Upper lobe of right lung (tissue), 1 donor: ENCODE measurements at regions not wholly inside any gene's neighbourhood (a gene's known extent, or its start where the extent isn't known, plus 50 kb on each side); places are given as distances from the start of the nearest gene placed in this dataset.

Experiments
- ATAC-seq: fragments of 200-7000 bp; cut with Tn5 transposase; one replicate; pipeline ENCODE4 v1.9.1; 2020; ENCODE audit warnings: mild to moderate bottlenecking, moderate library complexity
- DNase-seq: peaks from one replicate; pipeline ENCODE4 v3.0.0-alpha.2; 2020
- H3K27ac ChIP-seq: fragments of 200-600 bp; one replicate; pipeline ENCODE4 v1.8.0; 2022
- H3K27me3 ChIP-seq: fragments of 200-600 bp; one replicate; pipeline ENCODE4 v1.8.0; 2022; ENCODE audit warnings: mild to moderate bottlenecking
- H3K36me3 ChIP-seq: fragments of 200-600 bp; one replicate; pipeline ENCODE4 v1.8.0; 2022
- H3K4me1 ChIP-seq: fragments of 200-600 bp; one replicate; pipeline ENCODE4 v1.8.0; 2022
- H3K4me3 ChIP-seq: fragments of 200-600 bp; one replicate; pipeline ENCODE4 v1.8.0; 2022; ENCODE audit warnings: mild to moderate bottlenecking
- H3K9me3 ChIP-seq: fragments of 200-600 bp; one replicate; pipeline ENCODE4 v1.8.0; 2022
- intact Hi-C: fragments of 100-400 bp; cut with DNase I; formaldehyde crosslinking; loops from one replicate; pipeline ENCODE4 v1.11.0; 2022
- TF ChIP-seq, protein P1 (sequence below): fragments of 200-600 bp; IDR thresholded peaks from one replicate; pipeline ENCODE4 v1.8.0; 2022; ENCODE audit warnings: antibody characterized with exemption
- donor health status: DM: no; HTN: yes; CAD: no; lungs with severe emphysema.

- ATAC-seq: no peak
- H3K4me3 ChIP-seq: no peak overlapping the region
- no peaks in the 10 kb centered on the region for H3K36me3 ChIP-seq
- H3K9me3 ChIP-seq: no peaks in the 10 kb centered on the region
- no peaks in the 10 kb centered on the region for H3K4me1 ChIP-seq
- intact Hi-C loops: no loop called here
- no peak for DNase-seq
- H3K27ac ChIP-seq: no peak overlapping the region
- H3K27me3 ChIP-seq: no peaks in the 10 kb centered on the region
- TF ChIP-seq, protein P1, sequence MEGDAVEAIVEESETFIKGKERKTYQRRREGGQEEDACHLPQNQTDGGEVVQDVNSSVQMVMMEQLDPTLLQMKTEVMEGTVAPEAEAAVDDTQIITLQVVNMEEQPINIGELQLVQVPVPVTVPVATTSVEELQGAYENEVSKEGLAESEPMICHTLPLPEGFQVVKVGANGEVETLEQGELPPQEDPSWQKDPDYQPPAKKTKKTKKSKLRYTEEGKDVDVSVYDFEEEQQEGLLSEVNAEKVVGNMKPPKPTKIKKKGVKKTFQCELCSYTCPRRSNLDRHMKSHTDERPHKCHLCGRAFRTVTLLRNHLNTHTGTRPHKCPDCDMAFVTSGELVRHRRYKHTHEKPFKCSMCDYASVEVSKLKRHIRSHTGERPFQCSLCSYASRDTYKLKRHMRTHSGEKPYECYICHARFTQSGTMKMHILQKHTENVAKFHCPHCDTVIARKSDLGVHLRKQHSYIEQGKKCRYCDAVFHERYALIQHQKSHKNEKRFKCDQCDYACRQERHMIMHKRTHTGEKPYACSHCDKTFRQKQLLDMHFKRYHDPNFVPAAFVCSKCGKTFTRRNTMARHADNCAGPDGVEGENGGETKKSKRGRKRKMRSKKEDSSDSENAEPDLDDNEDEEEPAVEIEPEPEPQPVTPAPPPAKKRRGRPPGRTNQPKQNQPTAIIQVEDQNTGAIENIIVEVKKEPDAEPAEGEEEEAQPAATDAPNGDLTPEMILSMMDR: no peak
Observed at GRCh38 chr4:137621056-137621455, 88.8 kb upstream of the PCDH18 start.

DNA sequence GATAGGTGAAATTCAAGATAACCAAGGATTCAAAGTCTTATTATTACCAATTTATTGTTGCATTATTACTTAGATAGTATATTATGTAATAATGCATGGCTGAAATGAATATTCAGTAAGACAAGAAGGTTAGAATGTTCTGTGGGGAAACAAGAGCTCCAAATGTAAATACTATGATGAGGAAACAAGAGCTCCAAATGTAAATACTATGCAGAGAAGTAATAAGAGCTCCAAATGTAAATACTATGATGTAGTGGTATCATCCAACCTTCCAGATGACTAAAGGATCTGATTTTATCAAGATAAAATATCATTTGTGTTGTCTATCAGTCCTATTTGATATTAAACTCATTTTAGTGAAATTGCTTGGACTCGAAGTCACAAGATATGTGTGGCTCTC, 82.2 kb upstream of the PCDH18 start:
- TF ChIP-seq, protein P1: no peak
- Histone ChIP-seq H3K27ac (no peak overlapping the region), H3K4me3 (no peak overlapping the region), H3K4me1 (no peaks in the 10 kb centered on the region), H3K36me3 (no peaks in the 10 kb centered on the region), H3K9me3 (no peaks in the 10 kb centered on the region), H3K27me3 (no peaks in the 10 kb centered on the region)
- DNase-seq (no peak), ATAC-seq (no peak)
- intact Hi-C loops: no loop called here

- Histone ChIP-seq H3K27ac (no peak overlapping the region), H3K9me3 (no peaks in the 10 kb centered on the region), H3K27me3 (no peaks in the 10 kb centered on the region), H3K36me3 (no peaks in the 10 kb centered on the region), H3K4me3 (no peak overlapping the region), H3K4me1 (no peaks in the 10 kb centered on the region)
- DNase-seq (no peak), ATAC-seq (no peak)
- TF ChIP-seq, protein P1: no peak
- intact Hi-C loops: no loop called here
Observed at GRCh38 chr4:137611998-137612700, 79.9 kb upstream of the PCDH18 start.

DNA sequence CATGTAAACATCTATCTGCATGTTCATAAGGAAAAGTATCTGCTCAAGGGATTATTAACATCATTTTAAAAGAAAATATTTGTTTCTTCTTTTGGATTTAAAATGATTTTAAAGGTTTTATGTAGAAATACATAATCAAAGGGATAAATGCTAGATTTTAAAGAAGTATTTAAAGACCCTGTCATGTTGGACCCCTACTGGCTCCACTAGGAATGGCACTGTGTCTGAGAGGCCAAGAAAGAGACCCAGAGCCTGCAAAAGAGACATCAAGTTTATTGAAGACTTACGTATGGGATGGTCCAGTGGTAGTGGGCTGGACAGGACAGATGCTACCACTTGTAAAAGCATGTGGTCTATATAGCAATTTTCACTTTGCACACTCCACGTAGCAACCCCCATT, 78.7 kb upstream of the PCDH18 start:
- H3K9me3 ChIP-seq: no peaks in the 10 kb centered on the region
- intact Hi-C loops: no loop called here
- no peaks in the 10 kb centered on the region for H3K4me1 ChIP-seq
- no peak overlapping the region for H3K27ac ChIP-seq
- H3K36me3 ChIP-seq: no peaks in the 10 kb centered on the region
- H3K4me3 ChIP-seq: no peak overlapping the region
- no peak for DNase-seq
- TF ChIP-seq, protein P1: peak; percentile 35
- ATAC-seq: no peak
- H3K27me3 ChIP-seq: no peaks in the 10 kb centered on the region

DNA sequence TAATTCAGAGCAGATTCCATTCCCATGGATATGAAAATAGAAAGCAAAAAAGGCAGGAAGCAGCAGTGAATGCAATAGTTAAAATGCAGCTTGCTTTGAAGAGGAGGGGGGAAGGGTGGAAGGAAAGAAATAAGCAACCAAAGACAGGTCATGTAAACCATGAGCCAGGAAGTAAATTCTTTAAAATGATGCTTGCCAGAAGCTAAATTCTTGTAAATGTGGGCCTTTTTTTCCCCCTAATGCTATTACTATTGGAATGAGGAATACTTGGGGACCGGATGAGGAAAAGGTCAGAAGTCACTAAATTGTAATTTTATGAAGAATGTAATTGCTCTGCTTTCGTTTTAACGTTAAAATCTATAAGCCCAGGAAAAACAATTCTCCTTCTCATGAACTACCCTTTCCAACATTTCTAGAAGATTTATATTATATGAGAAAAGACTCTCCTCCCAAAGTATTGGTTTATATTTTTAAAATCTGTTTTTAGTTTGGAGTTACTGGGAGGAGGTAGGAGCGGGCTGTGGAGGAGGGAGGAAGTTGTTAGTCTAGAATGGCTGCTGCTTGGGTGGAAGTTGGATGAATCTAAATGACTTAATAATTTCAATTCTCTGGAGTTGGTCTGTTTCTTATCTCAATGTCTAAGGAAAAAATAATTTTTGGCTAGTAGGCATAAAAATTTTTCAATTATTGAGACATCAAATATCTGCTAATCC, 77.6 kb upstream of the PCDH18 start:
- H3K9me3 ChIP-seq: no peaks in the 10 kb centered on the region
- intact Hi-C loops: no loop called here
- TF ChIP-seq, protein P1: no peak
- H3K27me3 ChIP-seq: no peaks in the 10 kb centered on the region
- H3K36me3 ChIP-seq: no peaks in the 10 kb centered on the region
- DNase-seq (no peak), ATAC-seq (no peak)
- peak overlapping the region; percentile 12 for H3K27ac ChIP-seq
- no peak overlapping the region for H3K4me3 ChIP-seq
- no peaks in the 10 kb centered on the region for H3K4me1 ChIP-seq
